ENCODE measurements at regions not wholly inside any gene's neighbourhood (a gene's known extent, or its start where the extent isn't known, plus 50 kb on each side); places are given as distances from the start of the nearest gene placed in this dataset.

DNA sequence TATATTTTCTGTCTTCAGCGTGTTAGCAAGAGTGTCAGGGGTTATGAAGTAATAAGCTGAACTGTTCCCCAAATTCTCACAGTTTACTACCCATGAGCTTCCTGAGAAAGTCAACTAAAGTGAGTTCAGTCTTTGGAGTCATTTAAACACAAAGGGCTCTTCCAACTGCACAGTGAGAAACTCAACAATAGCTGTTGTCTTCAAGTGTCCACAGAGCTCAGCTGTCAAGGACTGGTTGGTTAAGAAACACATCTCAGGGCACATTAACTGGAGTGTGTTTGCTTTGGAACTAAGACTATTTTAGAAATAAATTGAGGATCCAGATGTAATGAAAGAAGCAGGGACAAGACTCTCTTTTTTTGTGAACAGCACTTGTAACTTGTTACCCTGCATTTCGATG lies 241.4 kb upstream of the SOX4 start:
- TF ChIP-seq, protein P1, sequence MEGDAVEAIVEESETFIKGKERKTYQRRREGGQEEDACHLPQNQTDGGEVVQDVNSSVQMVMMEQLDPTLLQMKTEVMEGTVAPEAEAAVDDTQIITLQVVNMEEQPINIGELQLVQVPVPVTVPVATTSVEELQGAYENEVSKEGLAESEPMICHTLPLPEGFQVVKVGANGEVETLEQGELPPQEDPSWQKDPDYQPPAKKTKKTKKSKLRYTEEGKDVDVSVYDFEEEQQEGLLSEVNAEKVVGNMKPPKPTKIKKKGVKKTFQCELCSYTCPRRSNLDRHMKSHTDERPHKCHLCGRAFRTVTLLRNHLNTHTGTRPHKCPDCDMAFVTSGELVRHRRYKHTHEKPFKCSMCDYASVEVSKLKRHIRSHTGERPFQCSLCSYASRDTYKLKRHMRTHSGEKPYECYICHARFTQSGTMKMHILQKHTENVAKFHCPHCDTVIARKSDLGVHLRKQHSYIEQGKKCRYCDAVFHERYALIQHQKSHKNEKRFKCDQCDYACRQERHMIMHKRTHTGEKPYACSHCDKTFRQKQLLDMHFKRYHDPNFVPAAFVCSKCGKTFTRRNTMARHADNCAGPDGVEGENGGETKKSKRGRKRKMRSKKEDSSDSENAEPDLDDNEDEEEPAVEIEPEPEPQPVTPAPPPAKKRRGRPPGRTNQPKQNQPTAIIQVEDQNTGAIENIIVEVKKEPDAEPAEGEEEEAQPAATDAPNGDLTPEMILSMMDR (conservative IDR thresholded peaks at IDR 0.05) = no peak
- TF ChIP-seq ZFX (IDR thresholded peaks at IDR 0.05) = no peak
